Chondrocyte (in vitro differentiated cells): ENCODE measurements at regions not wholly inside any gene's neighbourhood (a gene's known extent, or its start where the extent isn't known, plus 50 kb on each side); places are given as distances from the start of the nearest gene placed in this dataset.

ENCODE experiments used
- DNase-seq: peaks from one replicate; pipeline ENCODE4 v3.0.0; 2021; ENCODE audit warnings: mixed read lengths, low spot score
- H3K27ac Mint-ChIP-seq: one replicate; pipeline ENCODE4 v1.8.0; 2021; ENCODE audit warnings: mild to moderate bottlenecking, moderate library complexity, mixed read lengths; ENCODE audit not compliant: unreplicated experiment
- H3K27me3 Mint-ChIP-seq: 2 replicates; pipeline ENCODE4 v1.8.0; 2021; ENCODE audit warnings: low read depth, mixed read lengths
- H3K36me3 Mint-ChIP-seq: 2 replicates; pipeline ENCODE4 v1.8.0; 2021; ENCODE audit warnings: low read depth, mixed read lengths
- H3K4me1 Mint-ChIP-seq: 2 replicates; pipeline ENCODE4 v1.8.0; 2021; ENCODE audit warnings: low read depth, mild to moderate bottlenecking, mixed read lengths
- H3K4me3 Mint-ChIP-seq: one replicate; pipeline ENCODE4 v1.8.0; 2021; ENCODE audit warnings: mild to moderate bottlenecking, moderate library complexity, mixed read lengths; ENCODE audit not compliant: unreplicated experiment
- H3K9me3 Mint-ChIP-seq: 2 replicates; pipeline ENCODE4 v1.8.0; 2021; ENCODE audit warnings: low read depth, mixed read lengths
- TF ChIP-seq, protein P1 (sequence below): fragments of 200-600 bp; sonication (generic); IDR thresholded peaks from 2 replicates; pipeline ENCODE4 v1.5.0; 2021; ENCODE audit warnings: antibody characterized with exemption, mild to moderate bottlenecking, moderate library complexity

DNA sequence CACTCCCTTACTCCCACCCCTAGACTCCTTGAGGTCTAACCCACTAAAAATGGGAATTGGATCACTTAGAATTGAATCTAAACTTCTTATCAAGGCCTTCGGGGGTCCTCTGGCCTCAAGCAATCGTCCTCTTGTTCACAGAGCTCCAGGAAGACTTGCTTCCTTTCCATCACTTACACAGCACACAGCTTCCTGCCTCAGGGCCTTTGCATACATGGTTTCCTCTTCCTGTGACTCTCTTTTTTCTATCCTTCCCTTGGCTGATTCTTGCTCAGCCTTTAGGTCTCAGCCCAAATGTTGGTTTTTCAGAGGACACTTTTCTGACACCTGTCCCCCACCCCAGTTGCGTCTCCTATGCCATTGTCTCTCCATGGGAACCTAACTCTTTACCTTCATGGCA lies 50.0 kb upstream of the ALDH1B1 start:
- TF ChIP-seq, protein P1, sequence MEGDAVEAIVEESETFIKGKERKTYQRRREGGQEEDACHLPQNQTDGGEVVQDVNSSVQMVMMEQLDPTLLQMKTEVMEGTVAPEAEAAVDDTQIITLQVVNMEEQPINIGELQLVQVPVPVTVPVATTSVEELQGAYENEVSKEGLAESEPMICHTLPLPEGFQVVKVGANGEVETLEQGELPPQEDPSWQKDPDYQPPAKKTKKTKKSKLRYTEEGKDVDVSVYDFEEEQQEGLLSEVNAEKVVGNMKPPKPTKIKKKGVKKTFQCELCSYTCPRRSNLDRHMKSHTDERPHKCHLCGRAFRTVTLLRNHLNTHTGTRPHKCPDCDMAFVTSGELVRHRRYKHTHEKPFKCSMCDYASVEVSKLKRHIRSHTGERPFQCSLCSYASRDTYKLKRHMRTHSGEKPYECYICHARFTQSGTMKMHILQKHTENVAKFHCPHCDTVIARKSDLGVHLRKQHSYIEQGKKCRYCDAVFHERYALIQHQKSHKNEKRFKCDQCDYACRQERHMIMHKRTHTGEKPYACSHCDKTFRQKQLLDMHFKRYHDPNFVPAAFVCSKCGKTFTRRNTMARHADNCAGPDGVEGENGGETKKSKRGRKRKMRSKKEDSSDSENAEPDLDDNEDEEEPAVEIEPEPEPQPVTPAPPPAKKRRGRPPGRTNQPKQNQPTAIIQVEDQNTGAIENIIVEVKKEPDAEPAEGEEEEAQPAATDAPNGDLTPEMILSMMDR, result no peak
- DNase-seq, result no peak
- Mint-ChIP-seq H3K4me3 (no peak overlapping the region), H3K27ac (no peak overlapping the region), H3K27me3 (peaks cover 2% of the 10 kb centered on the region), H3K9me3 (peaks cover 3% of the 10 kb centered on the region), H3K36me3 (no peaks in the 10 kb centered on the region), H3K4me1 (peaks cover 18% of the 10 kb centered on the region)

- H3K9me3 Mint-ChIP-seq, result peaks cover 3% of the 10 kb centered on the region
- no peak overlapping the region for H3K4me3 Mint-ChIP-seq
- H3K27me3 Mint-ChIP-seq, result peaks cover 2% of the 10 kb centered on the region
- TF ChIP-seq, protein P1, result no peak
- H3K27ac Mint-ChIP-seq, result no peak overlapping the region
- no peaks in the 10 kb centered on the region for H3K36me3 Mint-ChIP-seq
- DNase-seq, result no peak
- peaks cover 14% of the 10 kb centered on the region for H3K4me1 Mint-ChIP-seq
Observed at GRCh38 chr9:38342096-38342495, 50.4 kb upstream of the ALDH1B1 start.

- no peaks in the 10 kb centered on the region for H3K27me3 Mint-ChIP-seq
- H3K4me3 Mint-ChIP-seq, result no peak overlapping the region
- TF ChIP-seq, protein P1, result no peak
- peaks cover 3% of the 10 kb centered on the region for H3K9me3 Mint-ChIP-seq
- no peak overlapping the region for H3K27ac Mint-ChIP-seq
- DNase-seq, result no peak
- no peaks in the 10 kb centered on the region for H3K36me3 Mint-ChIP-seq
- H3K4me1 Mint-ChIP-seq, result peaks cover 14% of the 10 kb centered on the region
Observed at GRCh38 chr9:38339496-38339895, 53.0 kb upstream of the ALDH1B1 start.

- Mint-ChIP-seq H3K4me1 (peaks cover 14% of the 10 kb centered on the region), H3K27me3 (no peaks in the 10 kb centered on the region), H3K36me3 (no peaks in the 10 kb centered on the region), H3K27ac (no peak overlapping the region), H3K4me3 (no peak overlapping the region), H3K9me3 (peaks cover 3% of the 10 kb centered on the region)
- DNase-seq, result no peak
- TF ChIP-seq, protein P1, result peak; percentile 18
Observed at GRCh38 chr9:38339087-38339486, 53.4 kb upstream of the ALDH1B1 start.

GRCh38 chr9:38338342-38339018 lies 54.0 kb upstream of the ALDH1B1 start:
- Mint-ChIP-seq H3K4me3 (no peak overlapping the region), H3K9me3 (peaks cover 3% of the 10 kb centered on the region), H3K36me3 (no peaks in the 10 kb centered on the region), H3K27me3 (no peaks in the 10 kb centered on the region), H3K27ac (no peak overlapping the region), H3K4me1 (peaks cover 14% of the 10 kb centered on the region)
- DNase-seq, result no peak
- TF ChIP-seq, protein P1, result no peak
